ENCODE measurements at regions not wholly inside any gene's neighbourhood (a gene's known extent, or its start where the extent isn't known, plus 50 kb on each side); places are given as distances from the start of the nearest gene placed in this dataset.

DNA sequence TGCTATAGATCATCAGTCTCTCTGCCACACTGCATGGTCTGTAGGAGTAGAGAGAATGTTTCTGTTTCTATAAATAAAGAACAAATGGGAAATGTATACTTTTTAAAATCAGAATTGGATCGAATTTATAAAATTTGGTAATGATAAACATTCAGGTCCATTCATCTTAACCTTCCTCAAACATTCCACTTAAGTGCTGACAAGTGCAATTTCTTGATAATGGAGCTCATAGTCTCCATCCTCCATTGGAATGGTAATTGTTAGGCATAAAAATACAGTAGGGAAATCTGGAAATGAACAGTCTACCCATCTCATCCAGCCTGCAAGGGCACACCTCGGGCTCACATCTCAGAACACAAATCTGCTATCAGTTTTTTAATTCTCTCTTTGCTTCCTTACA is 122.6 kb upstream of the PACRGL start:
- TF ChIP-seq ZFP90 (CRISPR knock-in tag; IDR thresholded peaks at IDR 0.05; ENCODE audit: borderline replicate concordance) (no peak), MAFF (IDR thresholded peaks at IDR 0.05; ENCODE audit: low read depth, low read length) (peak; percentile 60; the same call in 1 of the 2 replicates), MAFK (conservative IDR thresholded peaks at IDR 0.05 in 1 of 2, IDR thresholded peaks at IDR 0.05 in 1 of 2; ENCODE audit: low read length in 2 of 2) (peak; percentile 79 to 86)
- Histone ChIP-seq H3K27me3 (ENCODE audit: control insufficient read depth in 1 of 2, insufficient read depth in 2 of 2, low read length in 2 of 2) (no peaks in the 10 kb centered on the region; a peak in 1 of 5 replicates), H3K36me3 (replicated peaks in 1 of 2; ENCODE audit: control insufficient read depth in 1 of 2, insufficient read depth in 2 of 2, low read length in 2 of 2) (no peaks in the 10 kb centered on the region), H3K4me2 (ENCODE audit: low read depth, low read length) (no peak overlapping the region), H3K4me3 (replicated peaks in 1 of 3; ENCODE audit: insufficient read depth in 1 of 3, low read depth in 2 of 3, low read length in 3 of 3) (no peak overlapping the region), H3K27ac (ENCODE audit: extremely low read length, insufficient read depth, low read length) (no peak overlapping the region), H3K4me1 (ENCODE audit: insufficient read depth, low read length) (no peaks in the 10 kb centered on the region), H4K20me1 (ENCODE audit: insufficient read depth, low read length) (no peaks in the 10 kb centered on the region), H3K9ac (ENCODE audit: insufficient read depth, low read depth, low read length) (no peak overlapping the region), H2AFZ (ENCODE audit: low read length) (no peak overlapping the region), H3K79me2 (ENCODE audit: insufficient read depth, low read length) (no peaks in the 10 kb centered on the region), H3K9me3 (ENCODE audit: low read length) (no peaks in the 10 kb centered on the region)
- FAIRE-seq, result no peak
- in situ Hi-C loops (cut with HindIII; ENCODE audit: extremely low pct_ligation_motif_present, low pct_unique_long_range_greater_than_20kb), result no loop called here
- WGBS (ENCODE audit: low lambda C conversion rate), result 0% methylated on average over 2 of the region's 2 CpGs
- intact Hi-C loops (cut with micrococcal nuclease; ENCODE audit: unreplicated experiment), result no loop called here
- DNase-seq (ENCODE audit: low spot score), result no peak
- CTCF ChIA-PET (ENCODE audit: low intra/inter-chr PET ratio, low total read pairs), result no interaction called here
- POLR2A ChIA-PET, result no interaction called here
- ATAC-seq, result no peak
- no TSS peak for BruUV-seq (replicated peaks)

DNA sequence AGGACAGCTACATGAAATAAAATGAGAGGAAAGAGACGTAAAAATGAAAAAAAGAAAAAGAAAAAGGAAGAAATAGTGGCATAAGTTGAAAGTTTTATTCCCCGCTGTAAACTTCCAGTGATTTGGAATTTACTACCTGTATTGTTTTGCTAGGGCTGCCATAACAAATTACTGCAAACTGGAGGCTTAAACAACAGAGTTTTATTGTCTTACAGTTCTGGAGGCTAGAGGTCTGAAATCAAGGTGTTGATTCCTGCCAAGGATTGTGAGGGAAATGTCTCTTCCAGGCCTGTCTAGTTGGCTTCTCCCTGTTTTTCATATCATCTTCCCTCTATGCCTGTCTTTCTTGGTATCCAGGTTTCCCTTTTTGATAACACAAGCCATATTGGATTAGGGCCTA is 119.4 kb upstream of the PACRGL start:
- ChIA-PET CTCF (ENCODE audit: low intra/inter-chr PET ratio, low total read pairs) (no interaction called here), POLR2A (no interaction called here)
- intact Hi-C loops (cut with micrococcal nuclease; ENCODE audit: unreplicated experiment) (no loop called here), in situ Hi-C loops (cut with HindIII; ENCODE audit: extremely low pct_ligation_motif_present, low pct_unique_long_range_greater_than_20kb) (no loop called here)
- ATAC-seq (no peak), DNase-seq (ENCODE audit: low spot score) (no peak), FAIRE-seq (no peak)
- H3K27ac ChIP-seq (ENCODE audit: extremely low read length, insufficient read depth, low read length), result no peak overlapping the region
- no peaks in the 10 kb centered on the region for H4K20me1 ChIP-seq (ENCODE audit: insufficient read depth, low read length)
- H3K9ac ChIP-seq (ENCODE audit: insufficient read depth, low read depth, low read length), result no peak overlapping the region
- H3K36me3 ChIP-seq (replicated peaks in 1 of 2; ENCODE audit: control insufficient read depth in 1 of 2, insufficient read depth in 2 of 2, low read length in 2 of 2), result no peaks in the 10 kb centered on the region
- H3K4me3 ChIP-seq (replicated peaks in 1 of 3; ENCODE audit: insufficient read depth in 1 of 3, low read depth in 2 of 3, low read length in 3 of 3), result no peak overlapping the region
- H3K79me2 ChIP-seq (ENCODE audit: insufficient read depth, low read length), result no peaks in the 10 kb centered on the region
- no peak overlapping the region for H2AFZ ChIP-seq (ENCODE audit: low read length)
- BruUV-seq (replicated peaks), result no TSS peak
- no peaks in the 10 kb centered on the region for H3K9me3 ChIP-seq (ENCODE audit: low read length)
- no peaks in the 10 kb centered on the region; a peak in 1 of 5 replicates for H3K27me3 ChIP-seq (ENCODE audit: control insufficient read depth in 1 of 2, insufficient read depth in 2 of 2, low read length in 2 of 2)
- no peaks in the 10 kb centered on the region for H3K4me1 ChIP-seq (ENCODE audit: insufficient read depth, low read length)
- WGBS (ENCODE audit: low lambda C conversion rate), result 29% methylated on average over 2 of the region's 2 CpGs
- H3K4me2 ChIP-seq (ENCODE audit: low read depth, low read length), result no peak overlapping the region
- no peak for TF ChIP-seq ZNF761 (CRISPR knock-in tag; conservative IDR thresholded peaks at IDR 0.05)
- no peak for TF ChIP-seq HMGA1 (CRISPR knock-in tag; conservative IDR thresholded peaks at IDR 0.05)
- TF ChIP-seq, protein P1, sequence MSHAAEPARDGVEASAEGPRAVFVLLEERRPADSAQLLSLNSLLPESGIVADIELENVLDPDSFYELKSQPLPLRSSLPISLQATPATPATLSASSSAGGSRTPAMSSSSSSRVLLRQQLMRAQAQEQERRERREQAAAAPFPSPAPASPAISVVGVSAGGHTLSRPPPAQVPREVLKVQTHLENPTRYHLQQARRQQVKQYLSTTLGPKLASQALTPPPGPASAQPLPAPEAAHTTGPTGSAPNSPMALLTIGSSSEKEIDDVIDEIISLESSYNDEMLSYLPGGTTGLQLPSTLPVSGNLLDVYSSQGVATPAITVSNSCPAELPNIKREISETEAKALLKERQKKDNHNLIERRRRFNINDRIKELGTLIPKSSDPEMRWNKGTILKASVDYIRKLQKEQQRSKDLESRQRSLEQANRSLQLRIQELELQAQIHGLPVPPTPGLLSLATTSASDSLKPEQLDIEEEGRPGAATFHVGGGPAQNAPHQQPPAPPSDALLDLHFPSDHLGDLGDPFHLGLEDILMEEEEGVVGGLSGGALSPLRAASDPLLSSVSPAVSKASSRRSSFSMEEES (CRISPR knock-in tag; IDR thresholded peaks at IDR 0.05), result no peak
- TF ChIP-seq ZNF484 (CRISPR knock-in tag; IDR thresholded peaks at IDR 0.05; ENCODE audit: borderline replicate concordance, low read depth), result no peak
- TF ChIP-seq, protein P2, sequence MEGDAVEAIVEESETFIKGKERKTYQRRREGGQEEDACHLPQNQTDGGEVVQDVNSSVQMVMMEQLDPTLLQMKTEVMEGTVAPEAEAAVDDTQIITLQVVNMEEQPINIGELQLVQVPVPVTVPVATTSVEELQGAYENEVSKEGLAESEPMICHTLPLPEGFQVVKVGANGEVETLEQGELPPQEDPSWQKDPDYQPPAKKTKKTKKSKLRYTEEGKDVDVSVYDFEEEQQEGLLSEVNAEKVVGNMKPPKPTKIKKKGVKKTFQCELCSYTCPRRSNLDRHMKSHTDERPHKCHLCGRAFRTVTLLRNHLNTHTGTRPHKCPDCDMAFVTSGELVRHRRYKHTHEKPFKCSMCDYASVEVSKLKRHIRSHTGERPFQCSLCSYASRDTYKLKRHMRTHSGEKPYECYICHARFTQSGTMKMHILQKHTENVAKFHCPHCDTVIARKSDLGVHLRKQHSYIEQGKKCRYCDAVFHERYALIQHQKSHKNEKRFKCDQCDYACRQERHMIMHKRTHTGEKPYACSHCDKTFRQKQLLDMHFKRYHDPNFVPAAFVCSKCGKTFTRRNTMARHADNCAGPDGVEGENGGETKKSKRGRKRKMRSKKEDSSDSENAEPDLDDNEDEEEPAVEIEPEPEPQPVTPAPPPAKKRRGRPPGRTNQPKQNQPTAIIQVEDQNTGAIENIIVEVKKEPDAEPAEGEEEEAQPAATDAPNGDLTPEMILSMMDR (CRISPR knock-in tag; IDR thresholded peaks at IDR 0.05), result no peak
- TF ChIP-seq ZSCAN29 (CRISPR knock-in tag; conservative IDR thresholded peaks at IDR 0.05), result no peak
- no peak for TF ChIP-seq ZNF577 (CRISPR knock-in tag; IDR thresholded peaks at IDR 0.05; ENCODE audit: borderline replicate concordance, low read depth)
- no peak for TF ChIP-seq SAFB2 (CRISPR knock-in tag; IDR thresholded peaks at IDR 0.05; ENCODE audit: borderline replicate concordance, low read depth)
- TF ChIP-seq CCAR2 (optimal IDR thresholded peaks at IDR 0.05; ENCODE audit: low read depth, low read length), result no peak
- no peak for TF ChIP-seq CHCHD3 (CRISPR knock-in tag; IDR thresholded peaks at IDR 0.05)
- TF ChIP-seq RFX5 (IDR thresholded peaks at IDR 0.05; ENCODE audit: low read depth, low read length), result no peak
- no peak for TF ChIP-seq ATRX (CRISPR knock-in tag; IDR thresholded peaks at IDR 0.05; ENCODE audit: borderline replicate concordance)
- no peak for TF ChIP-seq CENPX (CRISPR knock-in tag; IDR thresholded peaks at IDR 0.05)
- no peak for TF ChIP-seq CCDC6 (CRISPR knock-in tag; IDR thresholded peaks at IDR 0.05)
